Lower leg skin (tissue), 4 donors: ENCODE measurements at regions not wholly inside any gene's neighbourhood (a gene's known extent, or its start where the extent isn't known, plus 50 kb on each side); places are given as distances from the start of the nearest gene placed in this dataset.

Experiments used
- DNase-seq, 2 donors: peaks; one replicate each; pipeline ENCODE4 v3.0.0-alpha.2; 2019; ENCODE audit warnings: low spot score in 2 of 2
- H3K4me3 ChIP-seq: fragments of 200-600 bp; sonication (generic); 2 replicates; pipeline ENCODE4 v1.5.1; 2017; ENCODE audit warnings: mild to moderate bottlenecking, low read depth; ENCODE audit not compliant: poor library complexity, severe bottlenecking
- CTCF ChIP-seq, 3 donors: fragments of 450-650 bp; IDR thresholded peaks; one replicate each; pipeline ENCODE4 v1.5.1; 2016; ENCODE audit warnings: antibody characterized with exemption in 3 of 3, mild to moderate bottlenecking in 3 of 3, moderate library complexity in 2 of 3
- POLR2A ChIP-seq, 2 donors: fragments of 450-650 bp; IDR thresholded peaks; one replicate each; pipeline ENCODE4 v1.6.1; 2016 to 2017; ENCODE audit warnings: antibody characterized with exemption in 2 of 2, mild to moderate bottlenecking in 1 of 2, moderate library complexity in 1 of 2
- WGBS, 2 donors: methylation state at CpG; one replicate each; pipeline ENCODE4 v1.1.5; 2018; 5-methylcytosine and 5-hydroxymethylcytosine counted together
- intact Hi-C: fragments of 100-400 bp; cut with DNase I; formaldehyde crosslinking; loops from one replicate; pipeline ENCODE4 v1.15.0; 2023; ENCODE audit warnings: low total_unique reads

GRCh38 chr5:166571668-166572067 lies 1719.8 kb upstream of the WWC1 start:
- DNase-seq: no peak
- no peak overlapping the region for H3K4me3 ChIP-seq
- no peak for TF ChIP-seq POLR2A (IDR thresholded peaks at IDR 0.05)
- TF ChIP-seq CTCF (IDR thresholded peaks at IDR 0.05): no peak
- intact Hi-C loops: no loop called here

- TF ChIP-seq CTCF (IDR thresholded peaks at IDR 0.05): no peak
- TF ChIP-seq POLR2A (IDR thresholded peaks at IDR 0.05): no peak
Measured at GRCh38 chr5:166576323-166576722, 1715.1 kb upstream of the WWC1 start.

DNA sequence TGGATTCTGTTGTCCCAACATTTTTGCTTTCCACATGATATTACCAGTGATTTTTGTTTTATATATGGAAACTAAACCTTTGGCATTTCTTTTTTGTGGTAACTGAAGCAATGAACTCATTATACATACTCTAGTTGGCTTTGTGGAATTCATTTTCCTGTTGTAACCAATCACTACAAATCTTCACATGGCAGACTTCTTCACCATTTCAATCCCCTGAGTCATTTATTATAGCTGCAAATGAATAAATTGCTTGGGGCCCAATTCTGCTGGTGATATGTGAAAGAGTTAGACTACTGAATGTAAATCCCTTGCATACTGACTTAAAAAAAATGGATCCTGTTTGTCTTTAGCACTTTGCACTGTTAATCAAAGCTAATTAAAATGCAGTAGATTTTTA lies 1709.6 kb upstream of the WWC1 start:
- intact Hi-C loops: no loop called here
- TF ChIP-seq CTCF (IDR thresholded peaks at IDR 0.05) (no peak), POLR2A (IDR thresholded peaks at IDR 0.05) (no peak)
- H3K4me3 ChIP-seq: no peak overlapping the region
- no peak for DNase-seq

More at GRCh38 chr5:166576323-166576722, 1715.1 kb upstream of the WWC1 start:
- intact Hi-C loops: no loop called here
- H3K4me3 ChIP-seq: no peak overlapping the region
- WGBS, 2 donors: 84% methylated on average over 3 of the region's 3 CpGs
- DNase-seq: no peak

DNA sequence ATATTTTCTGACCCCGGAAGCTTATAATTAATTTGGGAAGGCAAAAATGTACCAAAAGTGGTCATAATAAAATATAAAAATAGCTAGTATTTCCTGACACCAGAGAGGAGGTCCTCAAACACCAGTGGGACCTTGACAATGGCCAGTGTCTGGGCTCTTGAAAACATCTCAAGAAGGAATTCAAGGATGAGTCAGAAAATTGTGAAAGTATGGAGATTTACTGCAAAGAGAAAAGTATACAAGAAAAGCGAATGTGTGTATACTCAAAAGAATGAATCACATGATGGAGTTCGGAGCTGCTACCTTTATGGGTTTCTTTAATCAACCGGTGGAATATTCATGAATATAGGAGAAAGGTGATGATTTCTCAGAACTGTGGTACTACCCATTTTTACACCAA lies 1709.0 kb upstream of the WWC1 start:
- no peak for DNase-seq
- no peak overlapping the region for H3K4me3 ChIP-seq
- TF ChIP-seq POLR2A (IDR thresholded peaks at IDR 0.05) (no peak), CTCF (IDR thresholded peaks at IDR 0.05) (no peak)
- intact Hi-C loops: no loop called here
- 86 to 92% methylated on average over 4 of the region's 4 CpGs for WGBS, 2 donors

- DNase-seq: no peak
- intact Hi-C loops: no loop called here
- TF ChIP-seq CTCF (IDR thresholded peaks at IDR 0.05): no peak
- no peak for TF ChIP-seq POLR2A (IDR thresholded peaks at IDR 0.05)
- H3K4me3 ChIP-seq: no peak overlapping the region
Measured at GRCh38 chr5:166594567-166594966, 1696.9 kb upstream of the WWC1 start.

- TF ChIP-seq POLR2A (IDR thresholded peaks at IDR 0.05) (no peak), CTCF (IDR thresholded peaks at IDR 0.05) (no peak)
- no peak overlapping the region for H3K4me3 ChIP-seq
- intact Hi-C loops: no loop called here
- 66 to 68% methylated on average over 7 of the region's 7 CpGs for WGBS, 2 donors
- DNase-seq: no peak
Measured at GRCh38 chr5:166595274-166595951, 1696.0 kb upstream of the WWC1 start.
